Esophagus squamous epithelium (tissue), 5 donors: ENCODE measurements at regions not wholly inside any gene's neighbourhood (a gene's known extent, or its start where the extent isn't known, plus 50 kb on each side); places are given as distances from the start of the nearest gene placed in this dataset.

ENCODE experiments used
- DNase-seq: peaks from one replicate; lab custom pipeline; 2025; lab: John Stamatoyannopoulos, UW
- H3K27ac ChIP-seq, 4 donors: fragments of 200-600 bp; sonication (generic); one replicate each; pipeline ENCODE4 v1.5.1; 2016 to 2019; ENCODE audit warnings: mild to moderate bottlenecking in 1 of 4
- H3K27me3 ChIP-seq, 4 donors: fragments of 200-600 bp; sonication (generic); 1 replicate in 3 of 4; 2 replicates in 1 of 4; pipeline versions ENCODE4 v1.5.1 to v1.6.0; 2017 to 2021; ENCODE audit warnings: antibody characterized with exemption in 1 of 4
- H3K36me3 ChIP-seq, 3 donors: fragments of 200-600 bp; sonication (generic); one replicate each; pipeline ENCODE4 v1.5.1; 2016 to 2019
- H3K4me1 ChIP-seq, 3 donors: fragments of 200-600 bp; sonication (generic); one replicate each; pipeline ENCODE4 v1.5.1; 2017 to 2019
- H3K4me3 ChIP-seq, 4 donors: fragments of 200-600 bp; sonication (generic); 1 replicate in 3 of 4; 2 replicates in 1 of 4; pipeline ENCODE4 v1.5.1; 2016 to 2019; ENCODE audit warnings: mild to moderate bottlenecking in 2 of 4, moderate library complexity in 1 of 4
- H3K9me3 ChIP-seq, 3 donors: fragments of 200-600 bp; sonication (generic); one replicate each; pipeline ENCODE4 v1.5.1; 2016 to 2019
- CTCF ChIP-seq, 6 experiments: fragments of 450-650 bp in 4 of 6; fragments of 200-600 bp in 2 of 6; sonication (generic) in 2 of 6; IDR thresholded peaks; one replicate each; pipeline ENCODE4 v1.5.1; 2016 to 2019; ENCODE audit warnings: antibody characterized with exemption in 6 of 6, mild to moderate bottlenecking in 4 of 6, moderate library complexity in 4 of 6
- POLR2A ChIP-seq, 4 donors: fragments of 450-650 bp; IDR thresholded peaks; one replicate each; pipeline ENCODE4 v1.6.1; 2017; ENCODE audit warnings: antibody characterized with exemption in 4 of 4, mild to moderate bottlenecking in 4 of 4, moderate library complexity in 3 of 4
- WGBS, 2 donors: methylation state at CpG; one replicate each; pipeline ENCODE4 v1.1.5; 2018; 5-methylcytosine and 5-hydroxymethylcytosine counted together
- intact Hi-C: fragments of 100-400 bp; cut with DNase I; formaldehyde crosslinking; loops from one replicate; pipeline ENCODE4 v1.15.0; 2022
- donor health status: DM: yes; HTN: yes; CAD: no.

- Histone ChIP-seq H3K27ac (no peak overlapping the region), H3K27me3 (no peaks in the 10 kb centered on the region), H3K4me3 (no peak overlapping the region), H3K36me3 (no peaks in the 10 kb centered on the region), H3K9me3 (no peaks in the 10 kb centered on the region), H3K4me1 (no peaks in the 10 kb centered on the region)
- 67 to 76% methylated on average over 3 of the region's 3 CpGs for WGBS, 2 donors
- no peak for TF ChIP-seq POLR2A (IDR thresholded peaks at IDR 0.05)
- DNase-seq, result no peak
- intact Hi-C loops, result no loop called here
These were observed 388.0 kb upstream of the ZNF608 start for GRCh38 chr5:125134216-125135081.

GRCh38 chr5:125137535-125137934, 391.1 kb upstream of the ZNF608 start:
- intact Hi-C loops, result no loop called here
- TF ChIP-seq CTCF (IDR thresholded peaks at IDR 0.05) (no peak), POLR2A (IDR thresholded peaks at IDR 0.05) (no peak)
- Histone ChIP-seq H3K4me1 (no peaks in the 10 kb centered on the region), H3K27ac (no peak overlapping the region), H3K27me3 (no peaks in the 10 kb centered on the region), H3K9me3 (no peaks in the 10 kb centered on the region), H3K36me3 (no peaks in the 10 kb centered on the region), H3K4me3 (no peak overlapping the region)
- DNase-seq, result no peak
- WGBS, 2 donors, result 88 to 94% methylated on average over 3 of the region's 3 CpGs

GRCh38 chr5:125138266-125138665, 391.8 kb upstream of the ZNF608 start:
- Histone ChIP-seq H3K27ac (no peak overlapping the region), H3K4me3 (no peak overlapping the region), H3K9me3 (no peaks in the 10 kb centered on the region), H3K36me3 (no peaks in the 10 kb centered on the region), H3K4me1 (no peaks in the 10 kb centered on the region), H3K27me3 (no peaks in the 10 kb centered on the region)
- TF ChIP-seq CTCF (IDR thresholded peaks at IDR 0.05) (no peak), POLR2A (IDR thresholded peaks at IDR 0.05) (no peak)
- intact Hi-C loops, result no loop called here
- 30 to 55% methylated on average over 1 of the region's 1 CpG for WGBS, 2 donors
- DNase-seq, result no peak

GRCh38 chr5:125139590-125139989, 393.2 kb upstream of the ZNF608 start:
- WGBS, 2 donors, result 98 to 100% methylated on average over 2 of the region's 2 CpGs
- Histone ChIP-seq H3K9me3 (no peaks in the 10 kb centered on the region), H3K4me1 (no peaks in the 10 kb centered on the region), H3K27ac (no peak overlapping the region), H3K27me3 (no peaks in the 10 kb centered on the region), H3K4me3 (no peak overlapping the region), H3K36me3 (no peaks in the 10 kb centered on the region)
- no peak for DNase-seq
- intact Hi-C loops, result no loop called here
- TF ChIP-seq CTCF (IDR thresholded peaks at IDR 0.05) (no peak), POLR2A (IDR thresholded peaks at IDR 0.05) (no peak)

- H3K27me3 ChIP-seq, result no peaks in the 10 kb centered on the region
- intact Hi-C loops, result no loop called here
- 79 to 90% methylated on average over 4 of the region's 4 CpGs for WGBS, 2 donors
- no peak for TF ChIP-seq POLR2A (IDR thresholded peaks at IDR 0.05)
- no peak for TF ChIP-seq CTCF (IDR thresholded peaks at IDR 0.05)
- no peak overlapping the region for H3K27ac ChIP-seq
- no peak overlapping the region for H3K4me3 ChIP-seq
- no peaks in the 10 kb centered on the region for H3K4me1 ChIP-seq
- no peak for DNase-seq
- H3K36me3 ChIP-seq, result no peaks in the 10 kb centered on the region
- no peaks in the 10 kb centered on the region for H3K9me3 ChIP-seq
These were observed 393.8 kb upstream of the ZNF608 start for GRCh38 chr5:125140220-125140619.
